IPS DF 4.7 (cell line): ENCODE measurements at regions not wholly inside any gene's neighbourhood (a gene's known extent, or its start where the extent isn't known, plus 50 kb on each side); places are given as distances from the start of the nearest gene placed in this dataset.

Experiments used
- DNase-seq: peaks from one replicate; pipeline ENCODE4 v3.0.0-alpha.2; 2013; ENCODE audit warnings: low spot score; ENCODE audit errors: extremely low read depth

DNA sequence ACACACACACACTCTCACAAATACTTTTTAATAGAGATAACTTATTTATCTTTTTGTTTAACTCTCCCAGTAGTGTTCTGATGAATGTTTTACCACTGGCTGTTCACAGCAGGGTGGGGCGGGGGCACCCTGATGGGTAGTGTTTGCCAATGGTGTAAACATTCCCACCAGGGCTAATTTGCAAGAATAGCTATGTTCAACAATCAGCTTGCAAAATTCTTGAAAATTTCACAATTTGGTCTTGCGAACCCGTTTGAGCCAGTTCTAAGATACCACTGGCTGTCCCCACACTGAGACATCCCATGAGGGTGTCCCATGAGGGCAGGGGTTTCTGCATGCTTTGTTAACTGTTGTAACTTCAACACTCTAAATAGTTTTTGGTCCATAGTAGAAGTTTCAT lies 348.5 kb downstream of the CXCL12 start:
- DNase-seq, result no peak

DNA sequence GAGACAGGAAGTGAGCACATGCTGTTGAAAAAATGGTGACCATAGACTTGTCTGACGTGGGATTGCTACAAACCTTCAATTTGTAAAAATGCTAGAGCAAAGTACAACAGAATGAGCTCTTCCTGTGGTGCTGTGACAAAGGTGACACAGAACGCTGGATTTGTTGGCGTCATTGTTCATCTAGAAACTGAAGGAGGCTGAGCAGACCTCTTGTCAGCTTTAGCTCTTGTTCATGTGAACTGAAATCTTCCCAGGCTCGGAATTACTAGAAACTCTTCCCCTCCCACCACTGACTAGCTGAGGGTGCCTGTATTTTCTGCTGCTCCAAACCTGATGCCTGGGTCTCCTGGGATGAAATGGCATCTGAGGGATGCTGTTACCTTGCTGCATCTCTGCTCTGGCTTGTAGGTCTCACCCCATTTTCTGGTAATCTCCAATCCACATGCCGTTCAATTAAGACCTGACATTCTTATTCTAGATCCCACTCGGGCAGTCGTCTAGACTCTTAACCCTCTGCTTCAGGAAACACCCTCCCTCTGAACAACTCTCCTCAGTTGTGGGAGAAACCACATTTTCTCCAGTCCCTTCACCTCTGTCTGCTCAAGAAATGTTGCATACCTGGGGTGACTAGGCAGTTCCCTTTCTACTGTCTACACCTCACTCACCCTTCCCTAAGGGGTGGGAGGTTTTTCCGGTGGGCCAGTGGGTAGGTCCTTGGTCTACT lies 349.3 kb downstream of the CXCL12 start:
- DNase-seq, result no peak

DNA sequence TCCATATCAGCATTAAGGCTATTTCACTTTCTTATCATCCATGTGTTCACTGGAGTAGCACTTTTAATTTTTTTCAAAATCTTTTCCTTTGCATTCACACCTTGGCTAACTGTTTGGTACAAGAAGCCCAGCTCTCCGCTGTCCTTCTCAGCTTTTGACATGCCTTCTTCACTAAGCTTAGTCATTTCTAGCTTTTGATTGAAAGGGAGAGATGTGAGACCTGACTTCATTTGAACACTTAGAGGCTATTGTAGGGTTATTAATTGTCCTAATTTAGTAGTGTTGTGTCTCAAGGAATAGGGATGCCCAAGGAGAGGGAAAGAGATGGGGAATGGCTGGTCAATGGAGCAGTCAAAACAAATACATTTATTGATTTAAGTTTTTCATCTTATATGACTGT lies 350.0 kb downstream of the CXCL12 start:
- no peak for DNase-seq

DNA sequence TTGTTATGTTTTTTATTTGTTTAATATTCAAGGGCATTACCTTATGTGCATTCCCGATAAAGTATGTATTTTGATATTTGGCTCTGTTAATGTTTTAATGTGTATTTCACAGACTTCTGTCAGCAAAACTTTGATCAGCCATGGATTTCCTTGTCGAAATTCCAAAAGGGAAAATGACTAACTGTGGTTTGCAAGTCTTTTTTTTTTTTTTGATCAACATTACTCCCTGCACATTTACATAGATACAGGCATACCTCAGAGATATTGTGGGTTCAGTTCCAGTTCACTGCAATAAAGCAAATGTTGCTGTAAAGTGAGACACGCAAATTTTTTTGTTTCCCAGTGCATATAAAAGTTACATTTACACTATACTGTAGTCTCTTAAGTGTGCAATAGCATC lies 351.9 kb downstream of the CXCL12 start:
- no peak for DNase-seq

DNA sequence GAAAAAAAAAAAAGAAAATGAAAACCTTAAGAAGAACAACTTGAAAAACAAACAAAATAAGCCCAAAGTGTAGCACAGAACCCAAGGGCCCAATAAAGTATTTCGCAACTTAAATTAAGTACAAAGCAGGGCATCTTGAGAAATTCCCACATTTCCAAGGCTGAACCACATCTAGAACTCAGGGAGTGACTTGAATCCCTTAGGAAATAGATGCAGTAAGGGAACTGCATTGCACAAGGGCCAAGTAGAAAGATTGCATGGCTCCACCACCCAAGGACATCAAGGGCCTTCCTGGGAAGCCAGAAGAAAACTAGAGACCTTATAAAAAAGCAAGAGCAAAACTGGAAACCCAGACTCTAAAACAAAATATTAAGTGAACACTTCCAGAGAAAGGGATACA lies 352.7 kb downstream of the CXCL12 start:
- no peak for DNase-seq

DNA sequence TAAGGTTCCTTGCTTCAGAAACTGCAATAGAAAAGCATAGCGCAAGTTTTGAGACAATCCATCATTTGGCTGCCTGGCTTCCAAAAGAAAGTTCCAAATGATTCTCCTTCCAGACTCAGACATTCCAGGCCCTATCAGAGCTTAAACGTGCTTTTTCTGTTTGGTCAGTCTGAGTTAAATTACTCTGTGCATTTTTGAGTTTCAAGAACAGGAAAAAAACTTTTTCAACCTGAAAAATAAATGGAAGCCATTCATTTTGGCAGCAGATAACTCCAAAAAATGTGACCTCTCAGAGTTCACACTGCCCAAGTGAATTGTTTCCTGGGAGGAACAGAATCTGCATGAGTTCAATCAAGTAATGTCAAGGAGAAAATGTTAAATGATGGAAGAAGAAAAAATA lies 354.2 kb downstream of the CXCL12 start:
- no peak for DNase-seq

DNA sequence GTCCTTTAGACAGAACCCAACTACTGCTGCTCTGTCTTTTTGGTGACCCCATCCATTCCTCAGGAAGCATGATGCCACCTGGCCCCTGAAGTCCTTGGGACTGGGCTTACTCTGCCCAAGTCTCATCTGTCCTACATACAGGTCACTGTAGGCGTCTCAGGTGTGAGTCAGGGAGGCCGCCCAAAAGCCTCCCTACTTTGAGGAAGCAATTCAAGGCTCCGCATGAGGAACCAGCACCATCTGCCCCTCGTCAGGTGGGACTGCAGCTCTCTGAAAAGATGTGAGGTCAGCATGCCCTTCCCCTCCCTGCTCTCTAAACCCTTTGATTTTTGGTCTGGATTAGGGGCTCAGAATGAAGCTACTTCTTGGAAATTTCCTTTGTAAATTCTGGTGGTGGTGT lies 354.8 kb downstream of the CXCL12 start:
- peak; percentile 25 for DNase-seq

DNA sequence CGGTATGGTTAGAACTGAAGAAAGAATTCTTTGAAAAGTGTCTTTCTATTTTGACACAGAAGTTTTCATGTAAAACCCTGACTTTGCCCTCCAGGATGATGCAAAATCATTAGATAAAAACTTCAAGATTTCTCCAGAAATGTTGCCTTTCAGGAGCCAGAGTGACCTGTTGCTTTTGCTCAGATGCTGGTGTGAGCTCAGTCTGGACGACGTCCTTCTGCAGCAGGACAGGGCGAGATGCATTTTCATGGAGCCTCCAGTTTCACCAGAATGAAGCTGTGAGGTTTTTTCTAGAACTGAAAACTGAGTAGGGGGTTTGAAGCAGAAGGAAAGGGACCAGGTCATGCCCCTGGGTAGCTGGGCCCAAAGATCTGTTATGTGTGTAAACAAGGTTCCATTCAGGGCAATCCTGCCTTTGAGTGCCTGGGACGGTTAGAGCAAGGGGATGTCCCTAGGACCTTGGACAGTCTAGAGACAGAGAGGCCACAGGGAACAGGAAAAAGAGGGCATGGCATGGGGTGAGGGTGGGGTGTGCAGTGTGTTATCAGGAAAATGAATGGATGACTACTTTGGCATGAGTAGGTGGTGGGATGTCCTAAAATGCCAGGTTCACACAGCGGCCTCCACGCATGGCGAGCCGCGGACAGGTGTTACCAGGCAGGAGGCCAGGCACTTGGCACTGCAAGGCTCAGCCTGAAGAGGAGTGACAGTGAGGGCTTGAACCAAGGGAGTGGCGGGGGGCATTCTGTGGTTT lies 356.3 kb downstream of the CXCL12 start:
- DNase-seq, result no peak

DNA sequence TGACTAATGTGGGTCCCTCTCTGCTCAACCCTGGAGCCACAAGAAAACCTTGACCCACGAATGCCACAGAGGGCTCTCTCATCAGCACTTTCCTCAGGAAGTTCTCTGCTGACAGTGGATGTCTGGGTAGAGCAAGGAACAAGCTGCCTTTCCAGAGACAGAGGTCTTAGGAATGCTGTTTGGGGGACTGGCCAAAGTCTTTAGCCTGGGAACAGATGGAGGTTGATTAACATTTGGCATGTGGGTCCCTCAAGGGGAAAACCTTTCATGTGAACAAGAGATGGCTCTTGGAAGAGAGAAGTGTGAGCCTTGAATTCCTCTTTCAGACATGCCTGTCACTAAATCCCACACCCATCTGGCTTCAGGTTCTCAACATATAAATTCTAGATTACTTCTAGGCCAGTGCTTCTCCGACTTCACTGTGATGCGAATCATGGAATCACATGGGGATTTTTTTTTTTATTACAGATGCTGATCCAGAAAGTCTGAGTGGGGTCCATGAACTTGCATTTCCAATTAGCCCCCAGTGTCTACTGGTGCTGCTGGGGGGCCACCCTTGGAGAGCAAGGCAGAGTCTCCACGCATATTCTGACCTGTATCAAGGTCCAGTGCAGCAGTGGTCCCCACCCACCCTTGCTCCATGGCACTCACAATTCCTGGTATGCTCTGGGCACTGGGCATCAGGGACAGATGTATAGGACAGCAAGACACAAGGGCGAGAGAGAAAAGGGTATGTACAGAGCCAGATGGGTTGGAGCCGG lies 360.4 kb downstream of the CXCL12 start:
- no peak for DNase-seq

DNA sequence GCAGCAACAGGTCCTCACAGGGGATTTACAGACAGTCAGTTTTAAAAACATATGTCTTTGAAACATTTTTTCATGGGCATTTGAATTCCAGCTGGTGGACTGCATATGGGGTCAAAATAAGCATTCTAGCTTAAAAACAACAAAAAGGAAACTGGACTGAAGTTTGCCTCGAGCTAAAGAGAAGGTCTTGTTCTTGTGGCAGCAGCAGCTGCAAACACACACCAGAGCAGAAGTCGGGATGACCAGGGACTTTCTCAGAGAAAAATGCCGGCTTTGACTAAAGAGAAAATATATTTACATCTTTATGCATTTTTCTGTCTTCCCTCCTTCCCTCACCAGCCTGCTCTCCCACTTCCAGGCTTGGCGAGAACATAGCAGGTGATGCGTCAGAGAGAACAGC lies 361.4 kb downstream of the CXCL12 start:
- no peak for DNase-seq

DNA sequence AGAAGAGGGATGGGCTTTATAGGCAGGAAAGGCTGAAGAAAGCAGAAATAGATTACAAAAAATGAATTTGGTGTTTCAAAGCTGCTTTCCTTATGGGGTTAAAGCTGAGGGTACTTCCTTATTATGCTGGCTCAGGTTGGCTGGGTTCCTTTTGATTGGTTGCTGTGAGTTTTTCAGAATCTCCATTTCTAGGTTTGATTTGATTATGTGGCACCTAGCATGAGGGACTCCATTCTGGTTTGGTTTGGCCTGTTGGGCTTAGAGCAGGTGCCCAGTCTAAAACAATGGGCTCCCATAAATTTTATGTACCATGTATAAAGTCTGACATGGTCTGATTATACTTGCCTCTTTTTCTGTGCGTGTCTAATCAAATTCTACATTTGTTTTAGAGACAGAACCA lies 362.7 kb downstream of the CXCL12 start:
- no peak for DNase-seq

DNA sequence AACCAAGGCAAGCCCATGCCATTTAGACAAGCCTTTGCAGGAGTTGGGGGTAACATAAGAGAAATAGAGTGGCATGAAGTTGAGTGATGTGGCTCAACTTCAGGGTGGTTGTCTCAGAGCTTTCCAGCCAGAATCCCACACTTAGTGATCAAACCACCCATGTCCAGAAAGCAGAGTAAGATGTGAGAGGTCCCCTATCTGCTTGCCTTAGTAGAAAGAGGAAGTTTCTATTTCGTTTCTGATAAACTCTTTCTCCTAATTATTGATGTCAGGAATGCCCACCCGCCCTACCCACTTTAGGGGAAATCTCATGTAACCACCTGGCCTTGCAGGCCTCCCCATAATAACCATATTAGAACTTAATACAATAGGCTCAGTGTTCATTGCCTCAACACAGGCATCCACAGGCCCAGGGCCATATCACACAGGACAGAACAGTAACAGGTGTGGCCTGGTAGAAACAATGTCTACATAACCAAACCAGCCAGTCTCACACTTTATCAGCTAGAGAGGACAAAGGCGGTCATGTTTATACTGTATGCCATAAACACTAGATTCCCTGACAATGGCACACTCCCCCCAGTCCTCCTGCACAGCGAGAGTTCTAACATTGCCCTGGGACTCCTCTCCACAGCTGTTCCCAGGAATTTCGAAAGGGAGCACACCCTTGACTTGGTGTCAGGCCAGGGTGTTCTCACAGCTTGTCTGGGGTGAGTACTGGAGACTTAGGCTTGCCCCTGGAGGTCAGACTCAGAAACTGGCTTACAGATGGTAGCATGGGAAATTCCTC lies 364.4 kb downstream of the CXCL12 start:
- no peak for DNase-seq

DNA sequence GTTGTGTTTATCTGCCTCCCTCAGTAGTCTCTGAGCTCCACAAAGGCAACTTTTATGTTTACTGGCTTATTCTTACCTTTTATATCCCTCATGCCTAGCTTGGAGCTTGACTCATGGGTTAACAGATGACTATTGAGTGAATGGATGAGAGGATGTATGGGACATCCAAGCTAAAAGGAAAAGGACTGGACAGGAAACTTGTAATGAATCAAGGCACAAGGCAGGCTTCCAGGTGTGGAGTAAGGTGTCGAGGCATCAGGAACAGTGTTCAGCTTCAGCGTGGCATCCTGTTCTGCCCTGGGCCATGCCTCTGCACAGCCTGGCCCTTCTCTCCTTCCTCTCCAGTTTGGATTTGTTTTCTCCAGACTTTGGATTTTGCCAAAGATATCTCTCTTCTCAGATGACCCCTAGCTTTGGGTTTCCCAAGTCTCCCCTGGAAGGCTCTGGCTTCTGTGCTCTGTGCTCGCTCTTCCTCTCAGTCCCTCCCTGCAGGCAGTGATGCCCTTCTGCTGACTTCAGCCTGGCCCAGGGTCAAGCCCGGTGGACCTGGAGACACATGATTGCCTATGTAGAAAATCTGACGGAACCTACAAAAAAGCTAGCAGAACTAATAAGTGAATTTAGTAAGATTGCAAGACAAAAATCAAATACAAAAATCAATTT lies 367.3 kb downstream of the CXCL12 start:
- no peak for DNase-seq

DNA sequence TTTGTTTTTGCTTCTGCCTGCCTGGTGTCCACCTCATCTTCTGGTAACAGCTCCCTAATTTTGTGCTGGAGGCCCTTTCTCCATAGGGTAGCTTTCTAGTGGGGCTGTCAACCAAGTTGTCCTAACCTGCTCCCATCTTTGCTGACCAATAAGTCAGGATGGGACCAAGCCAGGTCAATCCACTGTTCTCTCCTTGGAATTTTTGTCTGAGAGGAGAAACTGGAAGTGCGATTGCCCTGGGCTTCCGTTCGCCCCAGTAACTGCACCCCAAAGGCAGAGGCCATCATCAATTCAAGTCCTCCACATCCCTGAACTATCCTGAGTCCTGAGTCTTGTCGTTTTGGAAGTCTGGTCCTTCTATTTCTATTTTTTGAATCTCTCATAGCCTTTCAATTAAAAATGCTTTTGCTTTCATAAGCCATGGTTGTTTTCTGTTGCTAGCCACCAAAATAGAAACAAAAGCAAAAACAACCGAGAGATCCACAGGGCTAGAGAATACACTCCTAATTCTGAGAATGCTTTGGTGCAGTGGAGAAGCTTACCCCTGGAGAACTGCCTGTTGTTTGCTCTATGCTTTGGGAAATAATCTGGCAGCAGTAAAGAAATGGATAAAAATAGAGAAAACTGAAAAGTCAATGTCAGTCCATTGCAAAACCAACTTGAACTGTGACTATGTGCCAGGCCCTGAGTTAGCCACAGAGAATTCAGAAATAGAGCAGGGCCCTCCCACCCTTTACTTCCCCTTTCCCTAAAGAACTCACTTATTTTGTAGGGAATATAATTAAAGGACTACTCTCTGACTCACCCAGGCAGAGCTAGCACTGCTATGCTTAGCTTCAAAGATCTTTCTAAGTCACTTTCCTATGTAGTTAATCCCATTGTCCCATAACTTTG lies 368.1 kb downstream of the CXCL12 start:
- no peak for DNase-seq

DNA sequence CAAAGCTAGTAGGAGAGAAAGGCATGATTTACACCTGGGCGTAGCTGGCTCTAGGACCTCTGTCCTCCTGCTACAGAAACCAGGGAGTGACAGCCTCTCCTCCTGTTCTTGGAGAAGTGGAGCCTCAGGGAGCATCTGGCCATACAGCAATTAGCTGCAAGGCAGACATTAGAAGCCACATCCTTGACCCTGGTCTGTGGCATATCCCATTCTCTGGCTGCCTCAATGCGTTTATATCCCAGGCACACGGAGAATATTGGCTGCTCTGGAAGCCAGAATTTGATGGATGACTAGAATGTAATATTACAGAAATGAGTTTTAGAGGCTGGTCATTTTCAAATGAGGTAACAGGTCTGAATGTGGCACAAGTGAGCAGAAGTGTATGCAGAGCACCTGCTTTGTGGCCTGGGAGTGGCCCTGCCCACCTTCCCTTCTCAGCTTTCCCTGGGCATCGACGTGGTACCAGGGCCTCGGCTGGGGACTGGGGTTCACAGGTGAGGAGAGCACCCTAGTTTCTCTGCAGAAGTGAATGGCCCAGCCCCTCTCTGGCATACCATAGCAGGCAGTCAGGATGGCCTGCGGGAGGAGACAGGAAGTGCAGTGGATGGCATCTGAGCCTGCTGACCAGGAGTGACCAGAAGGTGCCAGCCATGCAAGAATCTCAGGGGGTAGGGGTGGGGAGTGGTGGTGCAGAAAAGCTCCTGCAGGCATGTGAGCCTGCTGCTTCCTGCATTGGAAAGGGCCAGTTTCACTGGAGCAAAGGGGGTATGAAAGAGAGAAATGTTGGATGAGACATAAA lies 367.2 kb upstream of the ZNF32 start:
- DNase-seq, result no peak

DNA sequence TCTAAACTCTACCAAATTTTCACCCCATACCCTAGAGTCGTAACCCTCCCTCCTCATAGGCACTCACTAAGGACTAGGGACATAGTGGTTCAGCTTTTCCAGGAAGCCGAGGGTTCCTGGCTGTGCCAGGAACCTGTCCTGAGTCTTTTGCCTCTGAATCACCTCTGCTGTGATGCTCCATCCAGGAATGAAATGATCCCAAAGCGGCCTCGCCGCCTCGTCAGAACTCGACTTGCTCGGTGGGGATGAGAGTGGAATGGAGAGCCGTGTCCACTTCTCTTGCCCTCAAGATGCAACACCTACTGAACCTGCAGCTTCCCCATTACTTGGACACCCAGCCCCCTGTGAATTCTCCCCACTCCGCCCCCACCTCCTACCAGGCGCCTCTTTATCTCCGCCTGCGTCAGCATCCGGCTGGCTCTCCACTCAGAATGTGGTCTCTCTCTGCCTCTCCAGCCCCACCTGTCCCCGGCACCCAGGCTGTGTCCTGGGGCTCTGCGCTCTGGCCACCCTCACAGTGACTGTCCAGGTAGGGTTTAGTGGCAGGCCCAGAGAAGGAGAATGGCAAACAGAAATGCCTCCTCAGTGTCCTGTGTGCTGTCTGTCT lies 366.1 kb upstream of the ZNF32 start:
- no peak for DNase-seq

DNA sequence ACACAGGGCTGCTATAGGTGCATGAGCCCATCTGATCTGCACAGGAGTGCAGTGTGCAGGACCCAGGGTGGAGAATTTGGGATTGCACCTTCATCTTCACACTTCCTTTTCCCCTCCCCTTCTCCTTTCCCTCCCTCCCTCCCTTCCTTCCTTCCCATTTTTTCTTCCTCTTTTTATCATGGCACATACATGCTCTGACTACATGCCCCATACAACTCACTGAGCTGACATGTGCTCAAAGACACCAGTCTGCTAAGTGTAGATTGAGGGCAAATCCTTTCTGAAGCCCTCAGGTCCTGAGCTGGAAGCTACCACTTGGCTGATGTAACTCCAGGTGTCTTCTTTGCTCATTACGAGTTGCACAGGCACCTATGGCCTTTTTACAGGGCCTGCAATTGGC lies 365.3 kb upstream of the ZNF32 start:
- DNase-seq, result no peak

DNA sequence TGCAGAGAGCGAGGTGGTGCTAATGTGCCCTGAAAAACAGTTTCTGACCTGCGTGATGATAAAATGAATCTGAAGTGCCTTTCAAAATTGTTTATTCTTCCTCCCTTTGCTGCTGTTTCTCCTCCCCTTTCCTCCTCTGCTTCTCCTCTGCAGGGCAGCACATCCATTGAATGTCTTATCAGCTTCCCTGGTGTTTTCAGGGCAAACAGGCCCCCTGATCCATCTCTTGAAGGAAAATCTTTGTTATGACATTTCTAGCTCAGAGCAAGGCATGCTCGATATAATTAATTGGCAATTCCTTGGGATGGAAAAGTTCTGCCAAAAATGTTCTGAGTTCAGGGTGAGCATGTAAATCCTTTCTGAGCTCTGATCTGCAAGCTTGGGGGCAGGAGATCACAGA lies 364.2 kb upstream of the ZNF32 start:
- DNase-seq, result no peak

DNA sequence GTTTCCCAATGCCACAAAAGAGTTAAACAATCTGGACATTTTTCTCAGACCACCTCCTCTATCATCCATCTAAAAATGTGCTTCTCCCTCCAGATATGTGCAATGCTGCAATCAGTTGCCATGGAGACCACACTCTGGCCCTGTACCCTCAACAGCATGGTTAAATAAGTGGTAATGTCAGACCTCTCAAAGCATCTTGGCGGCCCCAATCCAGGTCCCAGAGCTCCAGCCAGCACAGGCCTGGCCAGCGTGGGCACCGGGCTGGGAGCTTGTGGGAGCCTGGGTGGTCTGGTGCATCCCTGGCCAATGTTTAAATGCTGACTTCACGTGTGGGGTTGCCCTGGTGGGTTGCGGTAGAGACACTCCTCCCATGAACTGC lies 362.9 kb upstream of the ZNF32 start:
- DNase-seq, result no peak
